Gastrocnemius medialis (tissue), 4 donors: ENCODE measurements at regions not wholly inside any gene's neighbourhood (a gene's known extent, or its start where the extent isn't known, plus 50 kb on each side); places are given as distances from the start of the nearest gene placed in this dataset.

Experiments used
- ATAC-seq, 2 donors: fragments of 150-250 bp; one replicate each; pipeline ENCODE4 v1.9.1; 2016
- DNase-seq, 2 donors: peaks; one replicate each; pipeline ENCODE4 v3.0.0-alpha.2; 2019
- H3K27ac ChIP-seq, 4 donors: fragments of 200-600 bp; sonication (generic); 1 replicate in 1 of 4; 2 replicates in 3 of 4; pipeline ENCODE4 v1.5.1; 2016 to 2018; ENCODE audit warnings: mild to moderate bottlenecking in 2 of 4, moderate library complexity in 1 of 4
- H3K27me3 ChIP-seq, 3 donors: fragments of 200-600 bp; sonication (generic) in 2 of 3; 1 replicate in 1 of 3; 2 replicates in 2 of 3; pipeline versions ENCODE4 v1.5.1 to v1.6.0; 2016 to 2019; ENCODE audit warnings: mild to moderate bottlenecking in 1 of 3, moderate library complexity in 1 of 3
- H3K36me3 ChIP-seq, 2 donors: fragments of 200-600 bp; sonication (generic) in 1 of 2; one replicate each; pipeline ENCODE4 v1.5.1; 2017 to 2018
- H3K4me1 ChIP-seq, 2 donors: fragments of 200-600 bp; sonication (generic) in 1 of 2; one replicate each; pipeline ENCODE4 v1.5.1; 2016 to 2017; ENCODE audit warnings: mild to moderate bottlenecking in 2 of 2
- H3K4me3 ChIP-seq, 4 donors: fragments of 200-600 bp; sonication (generic) in 3 of 4; 1 replicate in 1 of 4; 2 replicates in 3 of 4; pipeline ENCODE4 v1.5.1; 2016 to 2019; ENCODE audit warnings: mild to moderate bottlenecking in 2 of 4
- H3K9me3 ChIP-seq, 3 donors: fragments of 200-600 bp; sonication (generic) in 2 of 3; 1 replicate in 1 of 3; 2 replicates in 2 of 3; pipeline ENCODE4 v1.5.1; 2016 to 2019
- CTCF ChIP-seq, 5 experiments: fragments of 450-650 bp in 3 of 5; fragments of 200-600 bp in 2 of 5; sonication (generic) in 2 of 5; IDR thresholded peaks in 4 of 5; conservative IDR thresholded peaks in 1 of 5; 1 replicate in 4 of 5; 2 replicates in 1 of 5; pipeline ENCODE4 v1.5.1; 2016 to 2019; ENCODE audit warnings: antibody characterized with exemption in 5 of 5, mild to moderate bottlenecking in 3 of 5, moderate library complexity in 3 of 5
- POLR2A ChIP-seq, 2 donors: fragments of 450-650 bp; IDR thresholded peaks; one replicate each; pipeline ENCODE4 v1.6.1; 2017; ENCODE audit warnings: antibody characterized with exemption in 2 of 2, mild to moderate bottlenecking in 2 of 2, moderate library complexity in 2 of 2
- in situ Hi-C, 4 donors: fragments of 200-750 bp; cut with MboI; loops; one replicate each; pipeline versions ENCODE4 v1.15.0 to v1.8.0; 2017; ENCODE audit warnings: low sequenced_read_pairs in 4 of 4
- intact Hi-C: fragments of 100-400 bp; cut with DNase I; formaldehyde crosslinking; loops from one replicate; pipeline ENCODE4 v1.15.1; 2023; ENCODE audit warnings: low total_unique reads

- in situ Hi-C loops (loop anchor here in 1 of 4 donors (25.0 kb wide), 1 partner anchor 109 kb away; no protein-coding TSS in a partner anchor), intact Hi-C loops (no loop called here)
- Histone ChIP-seq H3K9me3 (no peaks in the 10 kb centered on the region), H3K27me3 (no peaks in the 10 kb centered on the region), H3K4me3 (no peak overlapping the region), H3K27ac (no peak overlapping the region), H3K36me3 (no peaks in the 10 kb centered on the region), H3K4me1 (no peaks in the 10 kb centered on the region)
- TF ChIP-seq POLR2A (IDR thresholded peaks at IDR 0.05): no peak
- no peak for TF ChIP-seq CTCF (IDR thresholded peaks at IDR 0.05 in 4 of 5, conservative IDR thresholded peaks at IDR 0.05 in 1 of 5)
- no peak for ATAC-seq
- no peak for DNase-seq
Observed at GRCh38 chr13:47553329-47553977, 447.6 kb downstream of the SUCLA2 start.

- in situ Hi-C loops (no loop called here), intact Hi-C loops (loop anchor here (10.0 kb wide), 1 partner anchor 124 kb away; no protein-coding TSS in a partner anchor)
- H3K9me3 ChIP-seq: no peaks in the 10 kb centered on the region
- TF ChIP-seq CTCF (IDR thresholded peaks at IDR 0.05 in 4 of 5, conservative IDR thresholded peaks at IDR 0.05 in 1 of 5) (no peak), POLR2A (IDR thresholded peaks at IDR 0.05) (no peak)
- no peak for ATAC-seq
- peaks cover 0 to 14% of the 10 kb centered on the region in 2 donors for H3K4me1 ChIP-seq
- DNase-seq: no peak
- no peaks in the 10 kb centered on the region for H3K27me3 ChIP-seq
- H3K27ac ChIP-seq: no peak overlapping the region
- no peaks in the 10 kb centered on the region for H3K36me3 ChIP-seq
- no peak overlapping the region for H3K4me3 ChIP-seq
Observed at GRCh38 chr13:47549219-47549752, 451.8 kb downstream of the SUCLA2 start.

- in situ Hi-C loops: no loop called here
- Histone ChIP-seq H3K27me3 (no peaks in the 10 kb centered on the region), H3K27ac (no peak overlapping the region), H3K9me3 (no peaks in the 10 kb centered on the region), H3K4me1 (peaks cover 0 to 14% of the 10 kb centered on the region in 2 donors), H3K36me3 (no peaks in the 10 kb centered on the region), H3K4me3 (no peak overlapping the region)
- intact Hi-C loops: loop anchor here (10.0 kb wide), 1 partner anchor 124 kb away; no protein-coding TSS in a partner anchor
- TF ChIP-seq CTCF (IDR thresholded peaks at IDR 0.05 in 4 of 5, conservative IDR thresholded peaks at IDR 0.05 in 1 of 5) (no peak), POLR2A (IDR thresholded peaks at IDR 0.05) (no peak)
- no peak for DNase-seq
- no peak for ATAC-seq
Observed at GRCh38 chr13:47548294-47548840, 452.7 kb downstream of the SUCLA2 start.

GRCh38 chr13:47546391-47547225, 454.5 kb downstream of the SUCLA2 start:
- Histone ChIP-seq H3K36me3 (no peaks in the 10 kb centered on the region), H3K9me3 (no peaks in the 10 kb centered on the region), H3K4me3 (no peak overlapping the region), H3K27me3 (no peaks in the 10 kb centered on the region), H3K27ac (no peak overlapping the region), H3K4me1 (peaks cover 0 to 14% of the 10 kb centered on the region in 2 donors)
- TF ChIP-seq CTCF (IDR thresholded peaks at IDR 0.05 in 4 of 5, conservative IDR thresholded peaks at IDR 0.05 in 1 of 5): no peak
- TF ChIP-seq POLR2A (IDR thresholded peaks at IDR 0.05): no peak
- intact Hi-C loops: loop anchor here (10.0 kb wide), 1 partner anchor 122 kb away; no protein-coding TSS in a partner anchor
- in situ Hi-C loops: no loop called here
- DNase-seq (no peak), ATAC-seq (peak in 1 of 2 donors; percentile 36)
